Panc1 (cell line): ENCODE measurements at regions not wholly inside any gene's neighbourhood (a gene's known extent, or its start where the extent isn't known, plus 50 kb on each side); places are given as distances from the start of the nearest gene placed in this dataset.

Source experiments
- CTCF ChIP-seq: fragments of 450-650 bp; IDR thresholded peaks from 2 replicates; pipeline ENCODE4 v1.5.1; 2017; ENCODE audit warnings: mild to moderate bottlenecking
- REST ChIP-seq, 2 experiments: IDR thresholded peaks; 2 replicates each; pipeline ENCODE4 v1.6.1; 2011 to 2012; ENCODE audit warnings: low read depth in 2 of 2, control low read depth in 1 of 2, low read length in 1 of 2, mild to moderate bottlenecking in 1 of 2, moderate library complexity in 1 of 2; ENCODE audit not compliant: insufficient read depth in 1 of 2

GRCh38 chr5:106269252-106269843 lies 1401.4 kb downstream of the EFNA5 start:
- TF ChIP-seq CTCF = peak; percentile 58
- TF ChIP-seq REST (IDR thresholded peaks at IDR 0.05; ENCODE audit: insufficient read depth in 1 of 2, low read depth in 2 of 2, low read length in 1 of 2) = no peak
